ENCODE measurements at regions not wholly inside any gene's neighbourhood (a gene's known extent, or its start where the extent isn't known, plus 50 kb on each side); places are given as distances from the start of the nearest gene placed in this dataset.
"Not testable (repeated sequence)": the region's sequence is repeated elsewhere in the genome, so short reads cannot be mapped to it uniquely, and the experiment has no call there.

- no peak for DNase-seq
These were observed 597.1 kb upstream of the B3GAT1 start for GRCh38 chr11:135009125-135009524.

DNA sequence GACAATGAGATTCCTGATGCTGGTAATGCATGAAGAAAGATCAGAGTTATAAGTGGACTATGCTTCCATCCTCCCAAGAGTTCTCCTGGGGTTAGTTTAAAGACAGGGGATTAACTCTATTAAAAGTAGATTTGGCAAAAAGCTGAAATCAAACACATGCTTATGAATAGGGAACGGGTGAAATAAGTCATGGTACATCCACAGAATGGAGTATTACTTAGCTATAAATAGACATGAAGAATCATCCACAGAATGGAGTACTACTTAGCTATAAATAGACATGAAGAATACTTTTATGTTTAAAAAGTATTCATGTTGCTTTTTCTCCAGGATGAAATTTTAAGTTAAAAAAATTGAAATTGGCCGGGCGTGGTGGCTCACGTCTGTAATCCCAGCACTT lies 596.4 kb upstream of the B3GAT1 start:
- no peak for DNase-seq

- DNase-seq, result no peak
These were observed 596.0 kb upstream of the B3GAT1 start for GRCh38 chr11:135008001-135008405.

DNA sequence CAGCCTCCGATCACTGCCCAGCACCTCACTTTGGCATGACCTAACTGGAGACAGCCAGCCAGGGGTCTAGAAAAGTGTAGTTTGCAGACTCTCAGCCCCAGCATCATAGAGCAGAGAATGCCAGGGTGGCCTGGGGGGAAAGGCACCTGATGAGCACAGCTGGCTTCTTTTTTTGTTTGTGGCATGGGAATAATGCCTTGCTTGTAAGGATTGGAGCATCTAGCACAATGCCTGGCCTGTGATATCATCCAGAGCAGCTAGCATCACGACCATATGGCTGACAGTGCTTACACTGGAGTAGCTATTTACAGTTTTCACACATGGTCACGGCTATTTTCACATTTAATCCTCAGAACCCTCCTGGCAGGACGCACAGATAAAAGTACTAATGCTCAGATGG lies 594.8 kb upstream of the B3GAT1 start:
- DNase-seq, result no peak

DNA sequence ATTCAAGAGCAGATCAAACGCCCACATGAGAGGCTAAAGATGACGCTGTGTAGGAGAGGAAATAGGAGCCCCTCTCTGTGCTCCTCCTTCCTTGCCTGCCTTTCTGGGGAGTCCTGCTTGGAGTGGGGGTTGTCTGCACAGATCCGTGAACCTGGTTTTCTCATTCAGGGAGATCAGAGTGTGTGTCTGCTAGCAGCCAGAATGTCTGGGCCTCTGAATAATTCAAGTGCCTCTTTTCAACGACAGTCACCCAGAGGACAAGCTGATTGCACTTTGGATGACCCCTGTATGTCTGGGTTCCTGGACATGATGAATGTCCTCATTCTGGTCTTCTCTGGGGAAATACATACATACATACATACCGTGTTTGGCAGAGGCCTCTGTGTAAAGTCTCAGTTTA lies 592.5 kb upstream of the B3GAT1 start:
- DNase-seq, result no peak

DNA sequence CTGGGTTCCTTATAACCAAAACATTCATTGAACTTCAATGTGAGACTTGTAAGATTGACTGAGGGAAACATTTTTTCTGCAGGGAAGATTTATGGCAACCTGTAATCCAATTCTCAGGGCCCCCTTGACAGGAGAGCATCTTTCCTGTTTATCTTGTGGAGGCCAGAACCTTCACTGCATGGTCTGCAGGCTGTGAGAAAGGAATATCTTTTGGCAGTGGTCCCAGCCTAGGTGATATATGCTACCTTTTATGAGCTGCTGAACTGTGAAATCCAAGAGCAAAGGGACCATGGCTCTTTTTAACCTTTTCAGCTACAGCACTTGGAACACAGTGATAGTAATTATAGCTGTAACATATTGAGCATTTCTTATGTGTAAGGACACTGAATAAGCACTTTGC lies 590.2 kb upstream of the B3GAT1 start:
- no peak for DNase-seq

DNA sequence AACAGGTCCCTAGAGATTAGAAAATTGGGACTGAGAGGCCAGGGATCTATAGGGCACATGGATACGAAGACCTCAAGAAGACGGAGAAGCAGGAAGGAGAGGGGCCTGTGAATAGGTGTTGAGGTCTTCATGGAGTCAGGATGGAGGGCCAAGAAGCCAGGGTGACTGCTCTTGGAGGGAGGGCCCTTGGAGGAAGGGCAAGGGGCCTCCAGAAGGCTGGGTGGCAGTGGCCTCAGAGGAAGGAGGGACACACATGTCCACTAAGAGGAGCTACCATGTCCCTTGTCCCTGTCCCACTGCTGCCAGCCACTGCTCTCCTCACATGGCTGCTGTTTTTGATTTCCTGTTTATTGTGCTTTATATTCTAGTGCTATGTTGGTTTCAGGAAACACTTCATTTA lies 589.5 kb upstream of the B3GAT1 start:
- DNase-seq, result no peak

- DNase-seq, result not testable (repeated sequence)
These were observed 589.0 kb upstream of the B3GAT1 start for GRCh38 chr11:135001065-135001464.

- DNase-seq, result no peak
These were observed 587.5 kb upstream of the B3GAT1 start for GRCh38 chr11:134999590-134999989.

GRCh38 chr11:134997652-134998320 lies 585.7 kb upstream of the B3GAT1 start:
- DNase-seq, result no peak

DNA sequence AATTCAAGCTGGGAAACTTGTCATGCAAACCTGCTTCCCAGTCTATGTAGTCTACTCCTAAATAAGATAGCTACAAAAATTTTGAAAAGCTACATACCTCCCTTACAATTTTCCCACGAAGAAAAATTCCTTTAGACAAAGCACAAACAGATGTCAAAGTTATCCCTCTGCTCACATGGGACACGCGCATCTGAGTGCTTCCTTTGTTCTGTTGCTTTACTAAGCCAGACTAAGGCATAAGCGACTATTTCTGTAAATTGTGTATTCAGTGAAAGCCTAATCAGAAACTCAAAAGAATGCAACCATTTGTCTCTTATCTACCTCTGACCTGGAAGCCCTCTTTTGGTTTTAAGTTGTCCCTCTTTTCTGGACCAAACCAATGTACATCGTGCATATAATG lies 583.7 kb upstream of the B3GAT1 start:
- no peak for DNase-seq

DNA sequence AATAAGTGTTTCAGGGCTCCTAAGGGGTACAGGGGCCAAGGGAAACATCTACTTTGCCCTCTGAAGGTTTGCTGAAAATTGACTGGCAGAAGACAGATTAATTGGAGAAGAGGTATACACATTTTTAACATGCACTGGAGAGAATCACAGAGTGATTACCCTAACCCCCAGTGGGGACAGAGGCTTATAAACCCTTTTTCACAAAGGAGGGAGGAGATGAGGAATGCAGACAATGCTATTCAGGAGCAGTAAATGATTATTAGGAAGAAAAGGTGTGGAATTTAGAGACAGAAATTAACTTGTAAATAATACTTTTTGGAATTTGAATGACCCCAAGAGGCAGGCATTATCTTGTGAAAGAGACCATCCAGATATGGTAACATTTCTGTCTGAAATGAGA lies 582.4 kb upstream of the B3GAT1 start:
- no peak for DNase-seq

DNA sequence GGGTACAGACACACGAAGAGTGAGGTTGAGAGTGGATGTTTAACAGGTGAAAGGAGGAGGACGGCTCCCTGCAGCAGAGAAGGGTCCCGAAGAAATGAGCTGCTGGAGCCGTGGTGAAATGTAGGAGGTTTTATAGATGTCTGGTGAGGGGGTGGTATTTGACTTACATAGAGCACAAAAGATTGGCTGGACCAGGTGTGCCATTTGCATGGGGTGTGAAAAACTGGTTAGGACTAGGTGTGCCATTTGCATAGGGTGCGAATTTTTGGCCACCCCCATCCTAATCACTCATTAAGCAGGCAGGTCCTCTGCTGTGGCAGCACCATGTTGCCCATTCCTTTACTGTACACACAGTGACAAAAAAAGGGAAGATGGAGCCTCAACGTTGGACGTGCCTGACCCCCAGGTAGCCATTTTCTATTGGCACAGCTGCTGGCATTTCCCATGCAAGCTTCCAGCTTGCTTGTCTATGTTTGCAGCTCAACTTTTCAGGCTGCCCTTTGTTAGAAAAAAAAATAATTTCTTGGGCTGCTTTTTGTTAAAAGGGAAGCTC lies 581.7 kb upstream of the B3GAT1 start:
- DNase-seq, result no peak

DNA sequence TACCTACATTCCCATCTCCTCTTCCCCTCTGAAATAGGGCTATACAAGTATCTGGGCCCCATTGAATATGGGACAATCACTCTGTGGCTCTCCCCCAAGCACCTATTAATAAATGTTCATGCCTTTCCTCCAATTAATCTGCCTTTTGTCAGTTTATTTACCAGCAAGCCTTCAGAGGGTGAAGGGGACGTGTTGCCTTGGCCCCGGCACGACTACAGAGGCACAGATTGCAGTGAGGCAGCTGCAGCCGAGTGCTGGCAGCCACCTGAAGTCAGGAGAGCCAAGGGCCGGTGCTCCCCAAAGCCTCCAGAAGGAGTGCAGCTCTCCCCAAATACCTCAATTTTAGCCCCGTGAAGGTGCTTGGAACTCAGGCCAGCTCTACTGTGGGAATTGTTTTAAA lies 580.9 kb upstream of the B3GAT1 start:
- DNase-seq, result no peak

DNA sequence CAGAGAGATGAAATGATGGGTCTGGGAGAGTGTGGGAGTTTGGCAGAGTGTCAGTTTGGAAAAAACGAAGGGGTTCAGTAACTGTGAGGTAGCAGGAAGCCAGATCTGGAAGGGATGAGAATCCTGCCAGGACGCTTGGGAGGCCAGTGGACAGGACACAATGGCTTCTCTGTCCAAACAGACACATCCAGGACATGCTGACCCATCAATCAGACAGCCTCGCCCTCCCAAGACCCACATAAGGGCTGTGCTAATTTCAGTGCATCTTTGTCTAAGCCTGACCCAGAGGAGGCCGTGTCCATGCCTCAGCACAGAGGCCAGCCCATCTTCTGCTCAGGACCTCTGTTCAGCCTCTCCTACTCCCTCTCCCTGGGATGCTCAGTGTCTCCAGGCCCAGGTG lies 576.5 kb upstream of the B3GAT1 start:
- DNase-seq, result no peak

- DNase-seq, result no peak
These were observed 575.8 kb upstream of the B3GAT1 start for GRCh38 chr11:134987822-134988221.

DNA sequence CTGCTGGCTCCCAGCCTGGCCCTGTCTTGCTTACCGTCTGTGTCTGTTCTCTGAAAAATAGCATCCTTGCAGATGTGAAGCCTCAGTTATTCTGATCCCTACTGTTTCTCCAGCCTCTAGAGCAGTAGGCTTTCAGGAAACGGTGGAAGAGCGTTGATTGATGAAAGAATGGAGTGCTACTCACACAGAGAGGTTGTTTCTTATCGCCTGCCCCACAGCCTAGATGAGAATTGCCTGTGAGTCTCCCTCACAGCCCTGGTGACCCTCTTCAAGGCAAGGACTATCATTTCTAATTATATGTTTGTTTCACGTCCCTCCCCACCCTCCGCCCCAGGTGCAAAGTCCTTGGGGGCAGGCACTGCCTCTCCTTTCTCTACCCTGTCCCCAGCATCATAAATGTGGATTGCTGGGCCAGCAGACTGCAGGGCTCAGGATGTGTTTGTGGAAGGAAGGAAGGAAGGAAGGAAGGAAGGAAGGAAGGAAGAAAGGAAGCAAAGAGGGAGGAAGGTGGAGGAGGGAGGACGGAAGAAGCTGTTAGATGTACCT lies 575.3 kb upstream of the B3GAT1 start:
- no peak for DNase-seq

DNA sequence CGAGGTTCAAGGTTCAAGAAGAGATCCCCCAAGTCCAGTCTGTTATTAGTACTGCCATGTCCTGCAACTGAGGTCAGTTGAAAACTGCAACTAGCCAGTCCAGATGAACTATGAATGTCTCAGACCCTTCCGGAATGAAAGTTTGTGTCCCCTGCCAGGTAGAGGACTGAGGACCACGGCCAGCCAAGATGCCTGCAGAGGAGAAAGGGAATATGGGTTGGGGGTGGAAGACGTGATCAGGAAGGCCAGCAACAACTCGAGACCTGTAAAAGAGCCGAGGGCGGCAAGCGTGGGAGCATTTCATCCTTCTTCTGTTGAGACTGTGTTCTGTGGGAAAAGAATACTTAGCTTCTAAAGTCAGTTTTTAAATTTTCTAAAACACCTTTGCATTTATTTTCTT lies 572.4 kb upstream of the B3GAT1 start:
- DNase-seq, result no peak

- not testable (repeated sequence) for DNase-seq
These were observed 570.4 kb upstream of the B3GAT1 start for GRCh38 chr11:134982432-134982831.

GRCh38 chr11:134981835-134982234 lies 569.8 kb upstream of the B3GAT1 start:
- no peak for DNase-seq

DNA sequence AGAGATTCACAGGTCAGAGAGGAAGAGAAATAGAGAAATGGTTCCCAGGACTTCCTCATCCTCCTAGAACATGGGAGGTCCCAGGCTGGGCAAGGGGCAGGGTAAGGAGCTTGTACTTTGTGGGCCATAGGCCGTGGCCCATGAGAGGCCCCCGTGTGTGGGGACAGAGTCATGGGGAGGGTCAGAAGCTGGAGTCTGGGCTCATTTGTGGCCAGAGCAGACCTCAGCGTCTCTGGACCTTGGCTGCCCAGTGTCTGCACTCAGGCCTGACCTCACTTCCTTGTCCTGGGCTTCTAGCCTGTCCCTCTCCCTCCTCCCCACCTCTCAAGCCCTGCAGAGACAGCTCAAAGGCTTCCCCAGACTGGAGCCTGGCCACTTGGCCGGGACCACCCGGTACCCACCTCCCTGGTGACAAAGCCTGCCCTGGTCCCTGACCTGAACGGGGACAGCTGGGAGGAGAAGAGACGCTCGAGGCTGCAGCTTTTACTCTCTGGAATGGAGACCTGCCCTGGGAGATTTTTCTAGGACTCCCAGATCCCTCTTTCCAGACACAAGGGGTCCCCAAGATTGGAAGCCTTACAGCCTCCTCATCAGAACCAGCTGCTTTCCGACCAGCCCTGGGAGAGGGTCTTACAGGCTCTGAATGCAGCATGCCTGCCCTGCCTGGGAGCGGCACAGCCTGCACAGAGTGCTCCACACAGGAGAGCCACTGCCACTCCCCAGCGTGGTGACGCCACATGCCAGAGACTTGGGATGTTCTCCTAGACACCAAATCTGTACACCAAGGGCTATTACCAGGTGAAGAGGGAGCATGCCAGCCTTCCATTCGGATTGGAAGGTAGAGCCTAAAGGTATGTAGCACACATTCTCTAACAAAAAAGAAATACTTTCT lies 569.0 kb upstream of the B3GAT1 start:
- DNase-seq, result no peak

GRCh38 chr11:134979089-134979457 lies 567.0 kb upstream of the B3GAT1 start:
- not testable (repeated sequence) for DNase-seq

GRCh38 chr11:134978388-134979088 lies 566.5 kb upstream of the B3GAT1 start:
- DNase-seq, result no peak

Measured in SHP77 treated with DMSO at 0.1 percent for 48 hours (cell line).